Heart left ventricle (tissue), 16 donors: ENCODE measurements at regions not wholly inside any gene's neighbourhood (a gene's known extent, or its start where the extent isn't known, plus 50 kb on each side); places are given as distances from the start of the nearest gene placed in this dataset.
"Not testable (repeated sequence)": the region's sequence is repeated elsewhere in the genome, so short reads cannot be mapped to it uniquely, and the experiment has no call there.

ENCODE experiments used
- ATAC-seq, 4 donors: fragments of 200-7000 bp; cut with Tn5 transposase; one replicate each; pipeline ENCODE4 v1.9.1; 2020 to 2022; ENCODE audit warnings: moderate library complexity in 4 of 4, mild to moderate bottlenecking in 3 of 4, moderate number of reproducible peaks in 1 of 4
- DNase-seq, 5 donors: peaks; one replicate each; pipeline ENCODE4 v3.0.0-alpha.2; 2020
- H3K27ac ChIP-seq, 12 donors: fragments of 200-600 bp; sonication (generic) in 4 of 12; one replicate each; pipeline versions ENCODE4 v1.5.0 to v1.8.0; 2016 to 2022; ENCODE audit warnings: mild to moderate bottlenecking in 2 of 12
- H3K27me3 ChIP-seq, 9 donors: fragments of 200-600 bp; sonication (generic) in 2 of 9; one replicate each; pipeline versions ENCODE4 v1.5.1 to v1.8.0; 2016 to 2022; ENCODE audit warnings: mild to moderate bottlenecking in 3 of 9
- H3K36me3 ChIP-seq, 9 donors: fragments of 200-600 bp; sonication (generic) in 2 of 9; one replicate each; pipeline versions ENCODE4 v1.5.0 to v1.8.0; 2018 to 2022; ENCODE audit warnings: mild to moderate bottlenecking in 2 of 9
- H3K4me1 ChIP-seq, 12 donors: fragments of 200-600 bp; sonication (generic) in 4 of 12; one replicate each; pipeline versions ENCODE4 v1.5.0 to v1.8.0; 2016 to 2022; ENCODE audit warnings: mild to moderate bottlenecking in 3 of 12
- H3K4me3 ChIP-seq, 12 donors: fragments of 200-600 bp; sonication (generic) in 4 of 12; one replicate each; pipeline versions ENCODE4 v1.5.0 to v1.8.0; 2017 to 2022; ENCODE audit warnings: mild to moderate bottlenecking in 9 of 12, moderate library complexity in 4 of 12
- H3K9me3 ChIP-seq, 12 donors: fragments of 200-600 bp; sonication (generic) in 4 of 12; one replicate each; pipeline versions ENCODE4 v1.5.0 to v1.8.0; 2016 to 2022; ENCODE audit warnings: mild to moderate bottlenecking in 1 of 12
- POLR2A ChIP-seq, 2 donors: fragments of 450-650 bp; IDR thresholded peaks; one replicate each; pipeline ENCODE4 v1.6.1; 2017; ENCODE audit warnings: antibody characterized with exemption in 2 of 2, mild to moderate bottlenecking in 2 of 2, moderate library complexity in 2 of 2
- WGBS, 4 donors: extraction: QIAGEN DNeasy Blood & Tissue Kit in 2 of 4; methylation state at CpG; one replicate each; pipeline versions ENCODE4 v1.1.5 to v1.1.7; 2013 to 2018; 5-methylcytosine and 5-hydroxymethylcytosine counted together
- intact Hi-C, 10 donors: fragments of 100-400 bp; cut with DNase I; formaldehyde crosslinking; loops; one replicate each; pipeline versions ENCODE4 v1.11.1 to v1.14.2; 2022
- TF ChIP-seq, protein P1 (sequence below), 12 donors: fragments of 200-600 bp; sonication (generic) in 4 of 12; IDR thresholded peaks; one replicate each; pipeline versions ENCODE4 v1.5.0 to v1.8.0; 2018 to 2022; ENCODE audit warnings: antibody characterized with exemption in 12 of 12, mild to moderate bottlenecking in 5 of 12
- donor health status: ischemic (EF 13 %, LVEDD 7.1; RV severe dilation, severe dysfunction).
- donor health status: healthy with polysubstance abuse.
- donor health status: DM: no; HTN: yes; CAD: no.
- donor health status: DM: no; HTN: no; CAD: no.
- donor health status: ischemic (EF 25% LVEDD 6.9; RV normal size, moderate dysfunction).
- donor health status: ischemic (EF 25% LVEDD 5.7; RV mildly dilated, moderate dysfunction).
- donor health status: healthy.
- donor health status: DM: yes; HTN: yes; CAD: no.
- donor health status: ischemic (EF 35%, LVEDD 5.7; RV mildly dilated, moderate dysfunction).
- donor health status: nonischemic (EF 11% LVEDD 7.7; RV severe dilation, severe dysfunction).
- donor health status: DM: yes; HTN: yes; CAD: no.
- donor health status: PGD.
- donor health status: ischemic (EF 29% LVEDD 5.4; RV normal size, mild dysfunction).
- donor health status: nonischemic (EF 23%, LVEDD 6.1; RV moderate dilation, normal function).

DNA sequence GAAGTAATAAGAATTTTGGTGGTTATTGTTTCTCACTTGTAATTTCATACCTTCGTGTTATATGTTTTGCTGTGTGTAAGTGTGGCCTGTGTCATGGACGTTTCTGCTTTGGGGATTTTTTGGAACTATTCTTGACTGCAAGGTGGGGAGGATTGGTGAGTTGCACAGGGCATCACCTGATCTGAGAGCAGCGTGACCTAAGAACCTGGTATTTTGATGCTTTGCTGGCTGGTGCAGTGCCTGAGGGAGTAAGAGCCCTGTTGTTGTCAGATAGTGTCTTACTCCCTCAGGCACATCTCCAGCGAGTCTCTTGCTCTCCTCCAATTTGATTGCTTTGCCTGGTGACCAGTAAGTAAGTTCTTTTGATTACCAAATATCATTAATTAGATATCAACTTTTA is 158.8 kb downstream of the KBTBD2 start:
- 65 to 73% (median 71%) methylated on average over 4 of the region's 4 CpGs for WGBS, 4 donors
- intact Hi-C loops, ATAC-seq: not testable (repeated sequence)

DNA sequence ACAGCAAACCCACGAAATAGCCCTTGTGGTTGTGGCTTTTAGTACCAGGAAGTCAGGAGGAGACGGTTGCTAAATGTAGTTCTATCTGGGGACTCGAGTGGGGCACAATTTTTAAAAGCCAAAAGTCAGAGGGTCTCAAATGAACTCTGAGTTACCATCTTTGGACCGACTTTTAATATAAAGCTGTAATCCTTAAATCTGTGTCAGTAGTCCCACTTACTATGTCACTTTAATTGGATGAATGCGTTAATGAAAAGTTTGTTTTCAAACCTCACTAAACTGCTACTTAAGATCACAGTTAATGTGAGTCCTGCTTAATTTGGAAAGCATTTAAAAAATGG is 162.3 kb downstream of the KBTBD2 start:
- 10 to 23% (median 17%) methylated on average over 4 to 5 of the region's 5 CpGs for WGBS, 4 donors
- intact Hi-C loops, H3K36me3 ChIP-seq, H3K27me3 ChIP-seq, DNase-seq, H3K9me3 ChIP-seq, ATAC-seq: not testable (repeated sequence)
- peak overlapping the region in 11 of 12 donors; percentile 69 to 97 (median 84) for H3K4me3 ChIP-seq
- peaks cover 0 to 23% (median 4%) of the 10 kb centered on the region in 12 donors for H3K4me1 ChIP-seq
- peak overlapping the region in 6 of 12 donors; percentile 14 to 98 (median 92) for H3K27ac ChIP-seq

More for the DNA sequence above, 158.8 kb downstream of the KBTBD2 start:
- peak overlapping the region in 4 of 12 donors; percentile 34 to 48 (median 39) for H3K27ac ChIP-seq
- not testable (repeated sequence) for H3K27me3 ChIP-seq, H3K36me3 ChIP-seq, DNase-seq, H3K4me3 ChIP-seq, H3K9me3 ChIP-seq
- peaks cover 0 to 18% (median under 1%) of the 10 kb centered on the region in 12 donors for H3K4me1 ChIP-seq

DNA sequence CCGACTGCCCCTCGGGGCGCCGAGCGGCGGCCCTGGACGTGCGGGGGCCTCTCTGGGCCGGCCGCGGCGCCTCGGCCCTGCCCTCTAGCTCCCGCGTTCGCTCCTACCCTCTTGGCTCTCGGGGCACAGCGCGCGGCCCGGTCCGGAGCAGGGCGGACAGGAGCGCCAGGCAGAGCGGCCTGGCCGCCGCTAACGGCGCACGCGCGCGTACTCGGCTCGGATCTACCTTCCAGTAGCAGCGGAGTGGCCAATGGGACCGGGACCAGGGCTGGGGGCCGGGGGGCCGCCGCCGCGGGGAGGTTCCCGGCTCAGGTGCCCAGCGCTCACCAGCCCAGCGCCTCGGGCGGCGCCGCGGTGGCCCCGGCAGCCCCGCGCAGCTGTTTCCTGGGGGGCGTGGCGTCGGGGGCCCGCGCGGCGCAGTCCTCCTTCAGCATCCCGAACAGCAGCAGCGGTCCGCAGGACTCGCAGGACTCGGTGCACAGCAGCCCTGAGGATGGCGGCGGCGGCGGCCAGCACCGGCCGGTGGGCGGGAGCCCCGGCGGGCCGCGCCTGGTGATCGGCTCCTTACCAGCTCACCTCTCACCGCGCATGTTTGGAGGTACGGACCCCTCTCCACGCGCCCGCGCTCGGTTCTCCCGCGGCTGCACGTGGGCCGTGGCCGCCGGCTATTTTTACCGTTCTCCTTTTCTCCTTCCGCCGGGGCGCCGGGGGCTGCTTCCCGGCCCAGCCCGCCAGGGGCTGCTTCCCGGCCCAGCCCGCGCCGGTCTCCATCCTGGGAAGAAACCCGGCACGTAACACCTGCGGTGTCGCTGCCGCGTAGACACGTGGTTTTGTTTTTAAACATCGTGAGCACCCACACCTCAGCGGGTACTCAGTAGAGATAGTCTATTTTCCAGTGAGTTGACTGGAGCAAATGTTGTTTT is 162.9 kb downstream of the KBTBD2 start:
- H3K36me3 ChIP-seq, H3K27me3 ChIP-seq, intact Hi-C loops, H3K9me3 ChIP-seq: not testable (repeated sequence)
- Histone ChIP-seq H3K27ac (peak overlapping the region; percentile 85 to 98 (median 94)), H3K4me3 (peak overlapping the region; percentile 59 to 97 (median 82)), H3K4me1 (peaks cover 0 to 23% (median 4%) of the 10 kb centered on the region in 12 donors)
- peak in 1 of 2 donors; percentile 23 for TF ChIP-seq POLR2A (IDR thresholded peaks at IDR 0.05)
- TF ChIP-seq, protein P1, sequence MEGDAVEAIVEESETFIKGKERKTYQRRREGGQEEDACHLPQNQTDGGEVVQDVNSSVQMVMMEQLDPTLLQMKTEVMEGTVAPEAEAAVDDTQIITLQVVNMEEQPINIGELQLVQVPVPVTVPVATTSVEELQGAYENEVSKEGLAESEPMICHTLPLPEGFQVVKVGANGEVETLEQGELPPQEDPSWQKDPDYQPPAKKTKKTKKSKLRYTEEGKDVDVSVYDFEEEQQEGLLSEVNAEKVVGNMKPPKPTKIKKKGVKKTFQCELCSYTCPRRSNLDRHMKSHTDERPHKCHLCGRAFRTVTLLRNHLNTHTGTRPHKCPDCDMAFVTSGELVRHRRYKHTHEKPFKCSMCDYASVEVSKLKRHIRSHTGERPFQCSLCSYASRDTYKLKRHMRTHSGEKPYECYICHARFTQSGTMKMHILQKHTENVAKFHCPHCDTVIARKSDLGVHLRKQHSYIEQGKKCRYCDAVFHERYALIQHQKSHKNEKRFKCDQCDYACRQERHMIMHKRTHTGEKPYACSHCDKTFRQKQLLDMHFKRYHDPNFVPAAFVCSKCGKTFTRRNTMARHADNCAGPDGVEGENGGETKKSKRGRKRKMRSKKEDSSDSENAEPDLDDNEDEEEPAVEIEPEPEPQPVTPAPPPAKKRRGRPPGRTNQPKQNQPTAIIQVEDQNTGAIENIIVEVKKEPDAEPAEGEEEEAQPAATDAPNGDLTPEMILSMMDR (IDR thresholded peaks at IDR 0.05), result peak in 1 of 12 donors; percentile 8
- ATAC-seq (peak; percentile 72 to 94 (median 80)), DNase-seq (peak; percentile 62 to 87 (median 74))
- WGBS, 4 donors, result 0 to 2% (median 1%) methylated on average over 8 to 108 of the region's 111 CpGs

DNA sequence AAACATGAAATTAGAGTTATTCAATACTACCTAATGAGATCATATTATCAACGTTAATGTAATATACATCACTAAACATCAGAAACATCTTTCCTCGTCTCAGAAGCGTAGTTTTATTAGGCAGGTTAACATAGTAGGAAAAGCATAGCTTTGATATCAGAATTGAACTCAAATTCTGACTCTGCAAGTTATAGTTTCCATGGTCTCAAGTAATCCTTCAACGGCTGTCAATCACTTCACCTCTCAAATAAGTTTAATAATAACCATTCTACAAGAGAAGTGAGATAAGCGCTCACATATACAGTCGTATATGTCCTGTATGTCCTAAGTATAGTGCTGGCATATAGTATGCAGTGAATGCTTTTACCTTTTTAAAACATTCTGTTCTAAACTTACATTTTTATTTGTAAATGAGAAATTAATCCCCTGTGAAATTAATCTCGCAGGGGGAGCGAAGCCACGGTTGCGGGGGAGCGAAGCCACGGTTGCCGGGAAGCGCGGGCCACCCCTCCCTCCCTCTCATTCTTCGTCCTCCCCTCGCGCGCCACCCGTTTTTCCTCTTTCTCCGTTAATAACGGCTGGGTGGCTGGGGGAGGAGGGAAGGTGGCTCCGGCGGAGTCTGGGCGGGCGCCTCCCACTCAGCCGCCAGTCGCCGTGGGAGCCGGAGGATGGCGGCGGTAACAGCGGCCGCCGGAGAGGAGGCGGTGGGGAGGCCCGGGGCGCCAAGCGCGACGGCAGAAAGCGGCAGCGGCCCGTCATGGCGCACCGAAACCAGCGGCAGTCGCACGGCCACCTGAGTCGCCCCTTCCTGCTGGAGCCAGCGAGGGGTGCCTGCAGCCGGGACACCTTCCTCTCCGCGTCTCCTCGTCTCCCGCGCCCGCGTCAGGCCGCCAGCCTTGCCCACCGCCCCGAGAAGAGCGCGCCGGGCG is 163.8 kb downstream of the KBTBD2 start:
- peak overlapping the region; percentile 85 to 98 (median 94) for H3K27ac ChIP-seq
- DNase-seq (peak; percentile 36 to 75 (median 53)), ATAC-seq (peak; percentile 56 to 88 (median 74))
- H3K27me3 ChIP-seq, H3K36me3 ChIP-seq, intact Hi-C loops, H3K9me3 ChIP-seq: not testable (repeated sequence)
- H3K4me3 ChIP-seq, result peak overlapping the region; percentile 59 to 97 (median 82)
- H3K4me1 ChIP-seq, result peaks cover 0 to 21% (median 4%) of the 10 kb centered on the region in 12 donors
- TF ChIP-seq, protein P1 (IDR thresholded peaks at IDR 0.05), result peak in 1 of 12 donors; percentile 4
- WGBS, 4 donors, result 1 to 4% (median 2%) methylated on average over 37 to 65 of the region's 66 CpGs

DNA sequence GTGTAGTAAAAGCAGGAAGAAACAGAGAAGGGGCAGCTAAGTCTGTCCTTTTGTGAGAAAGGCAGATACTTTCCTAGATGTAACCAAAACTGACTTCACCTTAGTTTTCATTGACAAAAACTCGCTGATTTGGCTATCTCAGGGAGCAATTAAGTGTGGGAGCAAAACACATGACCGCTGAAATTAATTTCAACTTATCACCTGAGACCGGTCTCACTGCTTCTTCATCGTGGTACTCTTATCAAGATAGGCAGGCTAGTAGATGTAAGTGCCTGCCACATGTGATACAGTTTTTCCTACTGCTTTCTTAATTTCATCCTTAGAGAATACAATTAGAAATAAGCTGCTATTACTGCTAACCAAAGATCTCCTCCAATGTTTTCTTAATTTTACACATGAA is 168.7 kb downstream of the KBTBD2 start:
- 70 to 85% (median 79%) methylated on average over 4 of the region's 4 CpGs for WGBS, 4 donors
- H3K4me1 ChIP-seq, H3K9me3 ChIP-seq, DNase-seq, H3K4me3 ChIP-seq, ATAC-seq, intact Hi-C loops, H3K27ac ChIP-seq, H3K27me3 ChIP-seq: not testable (repeated sequence)
- H3K36me3 ChIP-seq, result peaks cover 0 to 50% (median 4%) of the 10 kb centered on the region in 9 donors
